ENCODE measurements at regions not wholly inside any gene's neighbourhood (a gene's known extent, or its start where the extent isn't known, plus 50 kb on each side); places are given as distances from the start of the nearest gene placed in this dataset.

DNA sequence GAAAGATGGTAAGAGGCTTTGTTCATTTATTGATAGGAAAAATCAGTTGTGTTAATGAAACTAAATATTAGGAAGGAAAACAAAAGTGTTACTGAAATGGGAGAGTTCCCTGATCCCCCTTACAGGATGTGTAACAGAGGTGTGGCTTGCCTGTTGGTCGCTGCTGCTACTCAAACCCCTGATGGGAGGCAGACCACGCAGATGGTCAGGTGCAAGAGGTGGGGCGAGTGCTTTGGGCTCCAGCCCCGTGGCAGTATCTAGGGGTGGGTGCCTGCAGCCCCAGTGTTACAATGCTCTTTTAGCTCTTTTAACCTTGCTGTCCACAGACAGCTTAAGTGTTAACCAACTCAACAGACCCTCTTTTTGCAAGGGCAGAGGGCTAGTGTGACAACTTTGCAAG lies 319.6 kb upstream of the DCN start:
- TF ChIP-seq EZH2 (IDR thresholded peaks at IDR 0.05; ENCODE audit: insufficient read depth, low read length), result no peak
- TF ChIP-seq, protein P1, sequence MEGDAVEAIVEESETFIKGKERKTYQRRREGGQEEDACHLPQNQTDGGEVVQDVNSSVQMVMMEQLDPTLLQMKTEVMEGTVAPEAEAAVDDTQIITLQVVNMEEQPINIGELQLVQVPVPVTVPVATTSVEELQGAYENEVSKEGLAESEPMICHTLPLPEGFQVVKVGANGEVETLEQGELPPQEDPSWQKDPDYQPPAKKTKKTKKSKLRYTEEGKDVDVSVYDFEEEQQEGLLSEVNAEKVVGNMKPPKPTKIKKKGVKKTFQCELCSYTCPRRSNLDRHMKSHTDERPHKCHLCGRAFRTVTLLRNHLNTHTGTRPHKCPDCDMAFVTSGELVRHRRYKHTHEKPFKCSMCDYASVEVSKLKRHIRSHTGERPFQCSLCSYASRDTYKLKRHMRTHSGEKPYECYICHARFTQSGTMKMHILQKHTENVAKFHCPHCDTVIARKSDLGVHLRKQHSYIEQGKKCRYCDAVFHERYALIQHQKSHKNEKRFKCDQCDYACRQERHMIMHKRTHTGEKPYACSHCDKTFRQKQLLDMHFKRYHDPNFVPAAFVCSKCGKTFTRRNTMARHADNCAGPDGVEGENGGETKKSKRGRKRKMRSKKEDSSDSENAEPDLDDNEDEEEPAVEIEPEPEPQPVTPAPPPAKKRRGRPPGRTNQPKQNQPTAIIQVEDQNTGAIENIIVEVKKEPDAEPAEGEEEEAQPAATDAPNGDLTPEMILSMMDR (IDR thresholded peaks at IDR 0.05; ENCODE audit: insufficient read depth, low read depth, low read length), result no peak
- Histone ChIP-seq H3K27me3 (ENCODE audit: insufficient read depth, low read length) (no peaks in the 10 kb centered on the region), H3K4me2 (ENCODE audit: low read length) (no peak overlapping the region), H4K20me1 (ENCODE audit: insufficient read depth, low read length) (no peaks in the 10 kb centered on the region), H3K27ac (ENCODE audit: low read depth, low read length) (no peak overlapping the region), H3K79me2 (ENCODE audit: insufficient read depth, low read length) (no peaks in the 10 kb centered on the region), H3K9me3 (ENCODE audit: insufficient read depth, low read depth, low read length) (no peaks in the 10 kb centered on the region), H2AFZ (ENCODE audit: low read depth, low read length) (no peak overlapping the region), H3K4me1 (ENCODE audit: insufficient read depth, low read length) (no peaks in the 10 kb centered on the region), H3K36me3 (ENCODE audit: insufficient read depth, low read length) (no peaks in the 10 kb centered on the region), H3K9ac (ENCODE audit: low read length) (no peak overlapping the region), H3K4me3 (ENCODE audit: insufficient read depth, low read depth, low read length) (no peak overlapping the region)
- Mint-ChIP-seq H3K4me3 (ENCODE audit: unreplicated experiment) (no peak overlapping the region), H3K9me3 (ENCODE audit: unreplicated experiment) (no peaks in the 10 kb centered on the region), H3K36me3 (ENCODE audit: low read depth, unreplicated experiment) (no peaks in the 10 kb centered on the region), H3K4me1 (ENCODE audit: low read depth, unreplicated experiment) (peaks cover under 1% of the 10 kb centered on the region), H3K27me3 (ENCODE audit: low read depth, unreplicated experiment) (no peaks in the 10 kb centered on the region), H3K27ac (ENCODE audit: unreplicated experiment) (no peak overlapping the region)
- DNase-seq (ENCODE audit: low read depth) (no peak), FAIRE-seq (no peak)

DNA sequence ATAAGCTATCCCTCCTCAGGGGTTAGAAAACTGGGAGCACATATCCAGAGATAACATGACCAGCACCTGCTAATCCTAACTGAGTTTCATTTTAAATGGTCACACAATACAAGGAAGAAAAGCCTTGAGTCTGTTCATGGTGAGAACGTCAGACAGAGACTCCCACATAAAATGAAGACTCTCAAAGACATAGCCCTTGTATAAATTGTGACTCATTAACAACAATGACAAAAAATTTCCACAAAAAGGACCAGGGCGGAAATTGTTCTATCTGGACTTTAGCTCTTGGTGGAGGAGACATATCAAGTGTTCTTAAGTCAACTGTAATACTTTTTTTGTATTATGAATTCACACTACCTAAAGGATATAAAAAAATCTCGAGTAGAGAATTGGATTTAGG lies 313.7 kb upstream of the DCN start:
- FAIRE-seq (no peak), DNase-seq (ENCODE audit: low read depth) (no peak)
- Mint-ChIP-seq H3K36me3 (ENCODE audit: low read depth, unreplicated experiment) (no peaks in the 10 kb centered on the region), H3K4me3 (ENCODE audit: unreplicated experiment) (no peak overlapping the region), H3K27me3 (ENCODE audit: low read depth, unreplicated experiment) (no peaks in the 10 kb centered on the region), H3K27ac (ENCODE audit: unreplicated experiment) (no peak overlapping the region), H3K4me1 (ENCODE audit: low read depth, unreplicated experiment) (peaks cover 2% of the 10 kb centered on the region), H3K9me3 (ENCODE audit: unreplicated experiment) (no peaks in the 10 kb centered on the region)
- TF ChIP-seq, protein P1 (IDR thresholded peaks at IDR 0.05; ENCODE audit: insufficient read depth, low read depth, low read length), result no peak
- no peak for TF ChIP-seq EZH2 (IDR thresholded peaks at IDR 0.05; ENCODE audit: insufficient read depth, low read length)
- Histone ChIP-seq H3K36me3 (ENCODE audit: insufficient read depth, low read length) (no peaks in the 10 kb centered on the region), H3K9me3 (ENCODE audit: insufficient read depth, low read depth, low read length) (no peaks in the 10 kb centered on the region), H3K27me3 (ENCODE audit: insufficient read depth, low read length) (no peaks in the 10 kb centered on the region), H4K20me1 (ENCODE audit: insufficient read depth, low read length) (no peaks in the 10 kb centered on the region), H3K9ac (ENCODE audit: low read length) (no peak overlapping the region), H3K4me3 (ENCODE audit: insufficient read depth, low read depth, low read length) (no peak overlapping the region), H3K4me2 (ENCODE audit: low read length) (no peak overlapping the region), H3K4me1 (ENCODE audit: insufficient read depth, low read length) (no peaks in the 10 kb centered on the region), H3K27ac (ENCODE audit: low read depth, low read length) (no peak overlapping the region), H2AFZ (ENCODE audit: low read depth, low read length) (no peak overlapping the region), H3K79me2 (ENCODE audit: insufficient read depth, low read length) (no peaks in the 10 kb centered on the region)

DNA sequence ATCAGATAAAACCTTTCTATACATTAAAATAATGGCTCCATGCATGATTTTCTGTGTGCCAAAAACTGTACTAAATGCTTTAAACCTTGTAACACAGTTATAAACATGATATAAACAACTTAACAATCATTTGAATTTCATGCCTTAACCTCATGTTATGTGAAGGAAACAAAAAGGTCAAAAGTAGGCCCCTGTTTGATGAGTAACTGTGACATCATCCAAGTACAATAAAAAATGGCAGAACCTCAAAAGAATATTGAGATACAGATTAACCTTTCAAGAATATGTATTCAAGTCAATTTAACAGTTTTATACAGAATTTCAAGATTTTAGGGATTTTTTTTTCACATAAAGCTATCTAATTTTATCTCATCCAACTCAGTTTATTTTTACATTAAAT lies 310.7 kb upstream of the DCN start:
- TF ChIP-seq EZH2 (IDR thresholded peaks at IDR 0.05; ENCODE audit: insufficient read depth, low read length), result no peak
- TF ChIP-seq, protein P1 (IDR thresholded peaks at IDR 0.05; ENCODE audit: insufficient read depth, low read depth, low read length), result no peak
- Histone ChIP-seq H3K27ac (ENCODE audit: low read depth, low read length) (no peak overlapping the region), H3K9ac (ENCODE audit: low read length) (no peak overlapping the region), H4K20me1 (ENCODE audit: insufficient read depth, low read length) (no peaks in the 10 kb centered on the region), H3K4me2 (ENCODE audit: low read length) (no peak overlapping the region), H3K27me3 (ENCODE audit: insufficient read depth, low read length) (no peaks in the 10 kb centered on the region), H3K9me3 (ENCODE audit: insufficient read depth, low read depth, low read length) (no peaks in the 10 kb centered on the region), H2AFZ (ENCODE audit: low read depth, low read length) (no peak overlapping the region), H3K4me1 (ENCODE audit: insufficient read depth, low read length) (no peaks in the 10 kb centered on the region), H3K36me3 (ENCODE audit: insufficient read depth, low read length) (no peaks in the 10 kb centered on the region), H3K4me3 (ENCODE audit: insufficient read depth, low read depth, low read length) (no peak overlapping the region), H3K79me2 (ENCODE audit: insufficient read depth, low read length) (no peaks in the 10 kb centered on the region)
- Mint-ChIP-seq H3K36me3 (ENCODE audit: low read depth, unreplicated experiment) (no peaks in the 10 kb centered on the region), H3K27me3 (ENCODE audit: low read depth, unreplicated experiment) (no peaks in the 10 kb centered on the region), H3K4me3 (ENCODE audit: unreplicated experiment) (no peak overlapping the region), H3K4me1 (ENCODE audit: low read depth, unreplicated experiment) (peaks cover 2% of the 10 kb centered on the region), H3K9me3 (ENCODE audit: unreplicated experiment) (no peaks in the 10 kb centered on the region), H3K27ac (ENCODE audit: unreplicated experiment) (peak overlapping the region; percentile 47)
- FAIRE-seq, result no peak
- DNase-seq (ENCODE audit: low read depth), result no peak
